ENCODE measurements at regions not wholly inside any gene's neighbourhood (a gene's known extent, or its start where the extent isn't known, plus 50 kb on each side); places are given as distances from the start of the nearest gene placed in this dataset.
A peak's percentile ranks its signal among the peaks of the same experiment; 100 is the strongest.

GRCh38 chr3:59386165-59386564 is 336.3 kb upstream of the CFAP20DC start (continued):
- TF ChIP-seq WRNIP1 (IDR thresholded peaks at IDR 0.05; ENCODE audit: borderline replicate concordance, low read depth, low read length), result no peak
- TF ChIP-seq, protein P1, sequence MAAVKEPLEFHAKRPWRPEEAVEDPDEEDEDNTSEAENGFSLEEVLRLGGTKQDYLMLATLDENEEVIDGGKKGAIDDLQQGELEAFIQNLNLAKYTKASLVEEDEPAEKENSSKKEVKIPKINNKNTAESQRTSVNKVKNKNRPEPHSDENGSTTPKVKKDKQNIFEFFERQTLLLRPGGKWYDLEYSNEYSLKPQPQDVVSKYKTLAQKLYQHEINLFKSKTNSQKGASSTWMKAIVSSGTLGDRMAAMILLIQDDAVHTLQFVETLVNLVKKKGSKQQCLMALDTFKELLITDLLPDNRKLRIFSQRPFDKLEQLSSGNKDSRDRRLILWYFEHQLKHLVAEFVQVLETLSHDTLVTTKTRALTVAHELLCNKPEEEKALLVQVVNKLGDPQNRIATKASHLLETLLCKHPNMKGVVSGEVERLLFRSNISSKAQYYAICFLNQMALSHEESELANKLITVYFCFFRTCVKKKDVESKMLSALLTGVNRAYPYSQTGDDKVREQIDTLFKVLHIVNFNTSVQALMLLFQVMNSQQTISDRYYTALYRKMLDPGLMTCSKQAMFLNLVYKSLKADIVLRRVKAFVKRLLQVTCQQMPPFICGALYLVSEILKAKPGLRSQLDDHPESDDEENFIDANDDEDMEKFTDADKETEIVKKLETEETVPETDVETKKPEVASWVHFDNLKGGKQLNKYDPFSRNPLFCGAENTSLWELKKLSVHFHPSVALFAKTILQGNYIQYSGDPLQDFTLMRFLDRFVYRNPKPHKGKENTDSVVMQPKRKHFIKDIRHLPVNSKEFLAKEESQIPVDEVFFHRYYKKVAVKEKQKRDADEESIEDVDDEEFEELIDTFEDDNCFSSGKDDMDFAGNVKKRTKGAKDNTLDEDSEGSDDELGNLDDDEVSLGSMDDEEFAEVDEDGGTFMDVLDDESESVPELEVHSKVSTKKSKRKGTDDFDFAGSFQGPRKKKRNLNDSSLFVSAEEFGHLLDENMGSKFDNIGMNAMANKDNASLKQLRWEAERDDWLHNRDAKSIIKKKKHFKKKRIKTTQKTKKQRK (IDR thresholded peaks at IDR 0.05; ENCODE audit: low read depth, low read length), result no peak
- peak; percentile 89 for TF ChIP-seq BMI1 (IDR thresholded peaks at IDR 0.05; ENCODE audit: borderline replicate concordance)
- no peak for TF ChIP-seq KDM1A (IDR thresholded peaks at IDR 0.05; ENCODE audit: borderline replicate concordance)
- TF ChIP-seq HDAC2 (IDR thresholded peaks at IDR 0.05), result no peak
- TF ChIP-seq NR2C2 (IDR thresholded peaks at IDR 0.05; ENCODE audit: borderline replicate concordance, control insufficient read depth, insufficient read length, low read depth), result no peak
- no peak for TF ChIP-seq SMAD1 (IDR thresholded peaks at IDR 0.05; ENCODE audit: low read depth, partially characterized antibody)
- no peak for TF ChIP-seq KAT2A (conservative IDR thresholded peaks at IDR 0.05; ENCODE audit: control insufficient read depth, low read depth, low read length)
- TF ChIP-seq MLLT1 (IDR thresholded peaks at IDR 0.05), result no peak
- TF ChIP-seq PKNOX1 (IDR thresholded peaks at IDR 0.05), result no peak
- peak in 1 of 2 experiments; percentile 93; a peak in 1 of 4 replicates for TF ChIP-seq CEBPB (IDR thresholded peaks at IDR 0.05; ENCODE audit: borderline replicate concordance in 1 of 2, low read depth in 2 of 2, low read length in 2 of 2)
- peak; percentile 94 for TF ChIP-seq BCL3 (IDR thresholded peaks at IDR 0.05; ENCODE audit: borderline replicate concordance, insufficient read depth, low read depth, low read length, poor library complexity, severe bottlenecking)
